Naive thymus-derived CD8-positive, alpha-beta T cell (primary cell): ENCODE measurements at regions not wholly inside any gene's neighbourhood (a gene's known extent, or its start where the extent isn't known, plus 50 kb on each side); places are given as distances from the start of the nearest gene placed in this dataset.
"Not testable (repeated sequence)": the region's sequence is repeated elsewhere in the genome, so short reads cannot be mapped to it uniquely, and the experiment has no call there.

Experiments used
- ATAC-seq, 2 donors: fragments of 150-1000 bp; cut with Tn5 transposase in 1 of 2; sonication (Bioruptor Pico), chemical (Tn5 transposase) in 1 of 2; 1 replicate in 1 of 2; 2 replicates in 1 of 2; pipeline ENCODE4 v1.10.0; 2021; ENCODE audit warnings: mild to moderate bottlenecking in 2 of 2, moderate library complexity in 2 of 2
- POLR2A ChIA-PET: fragments of 350-600 bp; sonication (Branson Sonifier 250); formaldehyde crosslinking; loops from one replicate; lab custom pipeline; 2021; ENCODE audit warnings: antibody characterized with exemption; lab: Charles Lee
- DNase-seq, 10 donors: peaks; one replicate each; pipeline versions ENCODE4 v3.0.0 to v3.0.0-alpha.2; 2020 to 2022
- H3K27ac Mint-ChIP-seq, 10 donors: one replicate each; pipeline ENCODE4 v1.8.0; 2020 to 2022; ENCODE audit warnings: mild to moderate bottlenecking in 10 of 10, mixed read lengths in 10 of 10, moderate library complexity in 4 of 10, inconsistent platforms in 1 of 10
- H3K27me3 Mint-ChIP-seq, 5 donors: one replicate each; pipeline ENCODE4 v1.8.0; 2021 to 2022; ENCODE audit warnings: mixed read lengths in 5 of 5
- H3K36me3 Mint-ChIP-seq, 3 donors: one replicate each; pipeline ENCODE4 v1.8.0; 2020 to 2022; ENCODE audit warnings: mixed read lengths in 3 of 3, mild to moderate bottlenecking in 2 of 3, inconsistent platforms in 1 of 3
- H3K4me1 Mint-ChIP-seq, 4 donors: one replicate each; pipeline ENCODE4 v1.8.0; 2021 to 2022; ENCODE audit warnings: mixed read lengths in 4 of 4
- H3K4me3 Mint-ChIP-seq, 10 donors: one replicate each; pipeline ENCODE4 v1.8.0; 2020 to 2022; ENCODE audit warnings: mild to moderate bottlenecking in 10 of 10, mixed read lengths in 10 of 10, moderate library complexity in 6 of 10, inconsistent platforms in 1 of 10
- H3K9me3 Mint-ChIP-seq, 9 donors: one replicate each; pipeline ENCODE4 v1.8.0; 2020 to 2022; ENCODE audit warnings: mixed read lengths in 9 of 9, mild to moderate bottlenecking in 3 of 9, inconsistent platforms in 1 of 9, moderate library complexity in 1 of 9

- DNase-seq, result no peak
- ATAC-seq, result no peak
- Mint-ChIP-seq H3K36me3 (no peaks in the 10 kb centered on the region), H3K4me1 (no peaks in the 10 kb centered on the region), H3K27me3 (peaks cover 3 to 17% (median 9%) of the 10 kb centered on the region in 5 donors), H3K9me3 (peaks cover 0 to 20% (median 9%) of the 10 kb centered on the region in 9 donors), H3K4me3 (no peak overlapping the region), H3K27ac (no peak overlapping the region)
- POLR2A ChIA-PET, result no interaction called here
These were observed 130.7 kb downstream of the EBLN2 start for GRCh38 chr3:73192036-73192738.

GRCh38 chr3:73193943-73194342 lies 132.5 kb downstream of the EBLN2 start:
- H3K9me3 Mint-ChIP-seq, result peaks cover 0 to 17% (median 9%) of the 10 kb centered on the region in 9 donors
- H3K4me1 Mint-ChIP-seq, H3K4me3 Mint-ChIP-seq, POLR2A ChIA-PET, DNase-seq, H3K36me3 Mint-ChIP-seq, ATAC-seq, H3K27ac Mint-ChIP-seq: not testable (repeated sequence)
- peaks cover 1 to 20% (median 8%) of the 10 kb centered on the region in 5 donors for H3K27me3 Mint-ChIP-seq

DNA sequence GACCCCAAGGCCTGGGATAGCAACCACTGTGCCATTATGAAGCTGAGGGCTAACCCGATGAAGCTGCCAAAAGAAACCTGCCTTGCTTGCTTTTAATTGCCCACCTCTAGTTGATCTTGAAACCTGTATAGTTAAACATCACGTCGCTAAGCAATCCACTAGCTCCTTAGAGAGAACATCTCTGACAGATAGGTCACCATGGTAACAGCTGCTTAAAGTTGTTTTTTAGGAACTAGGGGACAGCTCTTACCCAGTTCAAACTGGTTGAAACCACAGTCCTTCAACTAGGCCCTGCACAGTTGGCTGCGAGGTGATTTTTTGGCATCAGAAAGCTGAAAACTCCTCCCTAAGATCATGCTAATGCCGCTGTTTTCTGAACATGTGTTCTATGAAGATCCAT lies 135.7 kb downstream of the EBLN2 start:
- Mint-ChIP-seq H3K27me3 (peaks cover 3 to 27% (median 9%) of the 10 kb centered on the region in 5 donors), H3K27ac (no peak overlapping the region)
- POLR2A ChIA-PET, result no interaction called here

DNA sequence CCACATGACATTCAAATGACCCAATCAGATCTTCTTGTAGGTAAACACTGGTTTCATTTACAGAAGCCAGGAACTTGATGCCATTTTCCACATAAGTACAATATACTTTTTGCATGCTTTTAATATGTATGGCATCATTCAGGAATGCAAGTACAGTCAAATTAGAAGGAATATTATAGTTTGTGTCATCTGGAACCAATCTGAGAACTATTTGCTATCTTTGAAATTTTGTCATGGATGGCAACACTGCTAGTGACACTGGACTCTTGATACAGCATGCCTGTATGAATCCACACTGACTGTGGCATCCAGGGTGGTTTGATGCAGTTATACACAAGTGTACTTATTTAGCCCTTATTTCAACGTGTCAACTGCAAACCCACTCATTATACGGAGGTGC lies 141.6 kb downstream of the EBLN2 start:
- Mint-ChIP-seq H3K4me3 (no peak overlapping the region), H3K27ac (no peak overlapping the region), H3K27me3 (peaks cover 3 to 10% (median 9%) of the 10 kb centered on the region in 5 donors), H3K9me3 (no peaks in the 10 kb centered on the region), H3K36me3 (no peaks in the 10 kb centered on the region), H3K4me1 (peaks cover 0 to 2% (median 0%) of the 10 kb centered on the region in 4 donors)
- POLR2A ChIA-PET, result no interaction called here
- no peak for DNase-seq
- no peak for ATAC-seq

More for the DNA sequence above, 135.7 kb downstream of the EBLN2 start:
- peak in 1 of 10 donors; percentile 41 for DNase-seq
- ATAC-seq, result no peak
- Mint-ChIP-seq H3K4me3 (no peak overlapping the region), H3K36me3 (no peaks in the 10 kb centered on the region), H3K9me3 (peaks cover 0 to 16% (median 9%) of the 10 kb centered on the region in 9 donors), H3K4me1 (no peaks in the 10 kb centered on the region)

GRCh38 chr3:73203633-73204032 lies 142.2 kb downstream of the EBLN2 start:
- DNase-seq, result no peak
- ATAC-seq, result no peak
- Mint-ChIP-seq H3K27ac (no peak overlapping the region), H3K36me3 (no peaks in the 10 kb centered on the region), H3K9me3 (no peaks in the 10 kb centered on the region), H3K27me3 (peaks cover 3 to 10% (median 9%) of the 10 kb centered on the region in 5 donors), H3K4me3 (no peak overlapping the region), H3K4me1 (peaks cover 0 to 2% (median 0%) of the 10 kb centered on the region in 4 donors)
- POLR2A ChIA-PET, result no interaction called here

GRCh38 chr3:73204841-73205240 lies 143.4 kb downstream of the EBLN2 start:
- ATAC-seq, result no peak
- H3K27ac Mint-ChIP-seq, result peak overlapping the region in 1 of 10 donors; percentile 79
- H3K9me3 Mint-ChIP-seq, result no peaks in the 10 kb centered on the region
- H3K4me3 Mint-ChIP-seq, result no peak overlapping the region
- H3K27me3 Mint-ChIP-seq, result peaks cover 0 to 14% (median 3%) of the 10 kb centered on the region in 5 donors
- H3K36me3 Mint-ChIP-seq, result no peaks in the 10 kb centered on the region
- POLR2A ChIA-PET, result no interaction called here
- peaks cover 0 to 2% (median 0%) of the 10 kb centered on the region in 4 donors for H3K4me1 Mint-ChIP-seq
- no peak for DNase-seq

DNA sequence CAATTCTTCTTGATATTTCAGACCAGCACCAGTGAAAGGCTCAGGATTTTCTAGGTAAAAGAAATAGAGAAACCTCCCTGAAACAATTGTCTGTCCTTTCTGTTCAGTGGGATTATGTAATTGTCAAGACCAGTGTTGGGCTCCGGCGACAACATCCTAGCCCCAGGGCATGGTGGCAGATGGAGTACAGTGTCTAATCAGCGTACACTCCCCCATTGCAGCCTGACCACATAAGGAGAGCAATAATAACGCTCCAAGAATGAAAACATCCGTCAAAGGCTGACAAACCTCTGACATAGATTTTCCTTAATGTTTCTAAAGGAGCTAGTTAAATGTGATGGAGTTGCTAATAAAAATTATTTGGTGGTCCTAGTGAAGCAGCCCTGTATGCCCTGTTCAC lies 144.6 kb downstream of the EBLN2 start:
- H3K4me3 Mint-ChIP-seq, result no peak overlapping the region
- no peaks in the 10 kb centered on the region for H3K9me3 Mint-ChIP-seq
- H3K27me3 Mint-ChIP-seq, result peaks cover 0 to 10% (median 3%) of the 10 kb centered on the region in 5 donors
- DNase-seq, result peak in 1 of 10 donors; percentile 42
- POLR2A ChIA-PET, result no interaction called here
- no peak for ATAC-seq
- peaks cover 0 to 2% (median 0%) of the 10 kb centered on the region in 4 donors for H3K4me1 Mint-ChIP-seq
- no peaks in the 10 kb centered on the region for H3K36me3 Mint-ChIP-seq
- H3K27ac Mint-ChIP-seq, result no peak overlapping the region

DNA sequence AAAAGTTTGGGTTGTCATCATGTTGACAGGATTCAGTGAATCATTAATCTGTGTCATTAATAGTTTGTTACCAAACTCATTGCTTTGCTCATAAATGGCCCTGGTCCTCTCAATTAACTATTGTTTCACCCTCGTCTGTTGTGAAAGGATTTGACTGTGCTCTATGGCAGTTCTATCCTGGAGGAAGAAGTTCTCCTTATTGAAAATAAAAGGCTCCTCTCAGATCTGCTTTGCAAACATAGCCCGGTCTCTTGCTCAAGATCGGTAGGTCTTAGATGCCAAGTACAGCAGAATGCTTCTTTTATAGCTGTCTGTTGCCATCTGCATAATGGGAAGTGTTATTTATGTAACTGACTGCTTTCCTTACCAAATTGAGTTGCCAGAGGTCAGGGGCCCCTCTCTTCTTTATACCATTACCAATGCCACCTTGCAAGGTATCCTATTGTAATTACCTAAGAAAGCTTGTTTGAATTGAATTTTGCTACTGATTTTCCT lies 146.5 kb downstream of the EBLN2 start:
- Mint-ChIP-seq H3K4me1 (peaks cover 0 to 2% (median 0%) of the 10 kb centered on the region in 4 donors), H3K4me3 (no peak overlapping the region), H3K27me3 (peaks cover 2 to 10% (median 8%) of the 10 kb centered on the region in 5 donors), H3K9me3 (peaks cover 0 to 4% (median 0%) of the 10 kb centered on the region in 9 donors), H3K27ac (no peak overlapping the region), H3K36me3 (no peaks in the 10 kb centered on the region)
- ATAC-seq (no peak), DNase-seq (no peak)
- POLR2A ChIA-PET, result no interaction called here

DNA sequence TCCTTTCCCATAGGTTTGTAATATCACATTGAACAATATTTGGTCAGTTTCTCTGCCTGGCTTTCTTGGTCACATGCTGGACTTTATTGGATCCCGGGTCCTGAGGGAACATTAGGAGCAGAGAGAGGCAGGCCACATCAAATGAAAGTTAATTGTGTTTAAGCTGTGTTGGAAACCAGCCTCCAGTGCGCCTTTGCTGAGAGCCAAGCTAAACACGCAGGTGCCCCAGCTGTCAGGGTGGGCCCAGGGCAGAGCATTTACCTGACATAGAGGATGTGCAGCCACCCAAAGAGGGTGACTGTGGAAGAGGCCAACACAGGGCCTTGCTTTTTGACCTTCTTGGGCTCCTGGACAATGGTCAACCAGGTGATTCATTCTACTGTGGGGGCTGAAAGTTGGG lies 149.3 kb downstream of the EBLN2 start:
- H3K4me1 Mint-ChIP-seq, result no peaks in the 10 kb centered on the region
- POLR2A ChIA-PET, result no interaction called here
- no peaks in the 10 kb centered on the region for H3K36me3 Mint-ChIP-seq

DNA sequence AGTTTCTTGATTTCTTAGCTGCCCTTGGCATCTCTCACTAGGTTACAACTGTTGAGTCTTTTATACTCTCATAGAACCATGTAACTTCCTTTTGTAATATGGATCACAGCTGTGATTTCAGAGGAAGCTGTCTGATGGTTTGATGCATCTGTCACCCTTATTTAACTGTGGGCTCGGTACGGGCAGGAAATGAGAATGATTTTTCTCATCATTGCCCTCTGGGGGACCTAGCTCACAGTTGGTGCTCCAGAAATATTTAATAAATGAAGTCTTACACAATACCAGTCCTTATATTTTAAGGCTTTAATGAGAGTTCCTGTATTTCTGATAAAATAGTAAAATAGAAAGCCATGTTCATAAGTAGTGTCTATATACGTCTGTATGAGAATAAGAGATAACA lies 151.2 kb downstream of the EBLN2 start:
- DNase-seq (no peak), ATAC-seq (no peak)
- H3K4me1 Mint-ChIP-seq, result no peaks in the 10 kb centered on the region
- POLR2A ChIA-PET, result no interaction called here
- H3K9me3 Mint-ChIP-seq, result peaks cover 0 to 7% (median 0%) of the 10 kb centered on the region in 9 donors
- H3K27me3 Mint-ChIP-seq, result peaks cover 6 to 9% (median 8%) of the 10 kb centered on the region in 5 donors
- H3K4me3 Mint-ChIP-seq, result no peak overlapping the region
- H3K27ac Mint-ChIP-seq, result no peak overlapping the region
- H3K36me3 Mint-ChIP-seq, result no peaks in the 10 kb centered on the region

More for the DNA sequence above, 149.3 kb downstream of the EBLN2 start:
- DNase-seq (no peak), ATAC-seq (no peak)
- Mint-ChIP-seq H3K4me3 (no peak overlapping the region), H3K27ac (no peak overlapping the region), H3K27me3 (peaks cover 6 to 9% (median 6%) of the 10 kb centered on the region in 5 donors), H3K9me3 (peaks cover 0 to 7% (median 0%) of the 10 kb centered on the region in 9 donors)

GRCh38 chr3:73213896-73214295 lies 152.4 kb downstream of the EBLN2 start:
- no peak overlapping the region for H3K27ac Mint-ChIP-seq
- no peak for ATAC-seq
- POLR2A ChIA-PET, result no interaction called here
- no peak overlapping the region for H3K4me3 Mint-ChIP-seq
- no peaks in the 10 kb centered on the region for H3K4me1 Mint-ChIP-seq
- H3K9me3 Mint-ChIP-seq, result peaks cover 0 to 7% (median 0%) of the 10 kb centered on the region in 9 donors
- H3K36me3 Mint-ChIP-seq, result no peaks in the 10 kb centered on the region
- no peak for DNase-seq
- H3K27me3 Mint-ChIP-seq, result peaks cover 6 to 12% (median 9%) of the 10 kb centered on the region in 5 donors

GRCh38 chr3:73214846-73215245 lies 153.4 kb downstream of the EBLN2 start:
- ATAC-seq, result no peak
- Mint-ChIP-seq H3K9me3 (peaks cover 0 to 7% (median 0%) of the 10 kb centered on the region in 9 donors), H3K4me1 (no peaks in the 10 kb centered on the region), H3K27ac (no peak overlapping the region), H3K27me3 (peaks cover 6 to 10% (median 9%) of the 10 kb centered on the region in 5 donors), H3K4me3 (no peak overlapping the region), H3K36me3 (no peaks in the 10 kb centered on the region)
- POLR2A ChIA-PET, result no interaction called here
- DNase-seq, result no peak

GRCh38 chr3:73215281-73215680 lies 153.8 kb downstream of the EBLN2 start:
- POLR2A ChIA-PET, result no interaction called here
- ATAC-seq (no peak), DNase-seq (no peak)
- Mint-ChIP-seq H3K36me3 (no peaks in the 10 kb centered on the region), H3K9me3 (peaks cover 0 to 7% (median 0%) of the 10 kb centered on the region in 9 donors), H3K27ac (no peak overlapping the region), H3K4me3 (no peak overlapping the region), H3K27me3 (peaks cover 6 to 12% (median 9%) of the 10 kb centered on the region in 5 donors), H3K4me1 (no peaks in the 10 kb centered on the region)
